Gastroesophageal sphincter (tissue), 4 donors: ENCODE measurements at regions not wholly inside any gene's neighbourhood (a gene's known extent, or its start where the extent isn't known, plus 50 kb on each side); places are given as distances from the start of the nearest gene placed in this dataset.
"Not testable (repeated sequence)": the region's sequence is repeated elsewhere in the genome, so short reads cannot be mapped to it uniquely, and the experiment has no call there.

Experiments used
- ATAC-seq: fragments of 150-250 bp; one replicate; pipeline ENCODE4 v1.9.1; 2016; ENCODE audit warnings: mild to moderate bottlenecking, moderate library complexity
- H3K27ac ChIP-seq, 4 donors: fragments of 200-600 bp; sonication (generic) in 3 of 4; 1 replicate in 3 of 4; 2 replicates in 1 of 4; pipeline ENCODE4 v1.5.1; 2016 to 2019
- H3K27me3 ChIP-seq: fragments of 200-600 bp; sonication (generic); one replicate; pipeline ENCODE4 v1.5.1; 2019
- H3K36me3 ChIP-seq, 2 donors: fragments of 200-600 bp; sonication (generic); one replicate each; pipeline ENCODE4 v1.5.1; 2019; ENCODE audit warnings: control low read depth in 1 of 2
- H3K4me1 ChIP-seq, 3 donors: fragments of 200-600 bp; sonication (generic); 1 replicate in 2 of 3; 2 replicates in 1 of 3; pipeline ENCODE4 v1.5.1; 2016 to 2019; ENCODE audit warnings: control low read depth in 2 of 3
- H3K4me3 ChIP-seq, 2 donors: fragments of 200-600 bp; sonication (generic); one replicate each; pipeline ENCODE4 v1.5.1; 2019; ENCODE audit warnings: mild to moderate bottlenecking in 1 of 2, moderate library complexity in 1 of 2
- H3K9me3 ChIP-seq, 3 donors: fragments of 200-600 bp; sonication (generic); one replicate each; pipeline ENCODE4 v1.5.1; 2017 to 2019; ENCODE audit warnings: control low read depth in 2 of 3
- CTCF ChIP-seq, 4 experiments: fragments of 200-600 bp in 2 of 4; fragments of 450-650 bp in 2 of 4; sonication (generic) in 1 of 4; IDR thresholded peaks; one replicate each; pipeline ENCODE4 v1.5.1; 2017 to 2019; ENCODE audit warnings: antibody characterized with exemption in 4 of 4, mild to moderate bottlenecking in 2 of 4, moderate library complexity in 2 of 4
- EP300 ChIP-seq: sonication (generic); formaldehyde crosslinking; IDR thresholded peaks from one replicate; pipeline ENCODE4 v1.6.1; 2017; ENCODE audit warnings: antibody characterized with exemption, mild to moderate bottlenecking
- POLR2A ChIP-seq, 2 donors: fragments of 450-650 bp; IDR thresholded peaks; one replicate each; pipeline ENCODE4 v1.6.1; 2017; ENCODE audit warnings: antibody characterized with exemption in 2 of 2, mild to moderate bottlenecking in 2 of 2, moderate library complexity in 1 of 2
- POLR2AphosphoS5 ChIP-seq: sonication (generic); formaldehyde crosslinking; IDR thresholded peaks from one replicate; pipeline ENCODE4 v1.6.1; 2017; ENCODE audit warnings: antibody characterized with exemption
- WGBS, 2 donors: methylation state at CpG; one replicate each; pipeline ENCODE4 v1.1.5; 2018; ENCODE audit warnings: low coverage in 1 of 2; 5-methylcytosine and 5-hydroxymethylcytosine counted together

GRCh38 chr1:181898773-181899172 is 162.7 kb downstream of the ZNF648 start:
- Histone ChIP-seq H3K27ac (no peak overlapping the region), H3K4me3 (no peak overlapping the region), H3K4me1 (no peaks in the 10 kb centered on the region), H3K36me3 (no peaks in the 10 kb centered on the region), H3K9me3 (no peaks in the 10 kb centered on the region), H3K27me3 (no peaks in the 10 kb centered on the region)
- TF ChIP-seq POLR2AphosphoS5 (no peak), CTCF (IDR thresholded peaks at IDR 0.05) (no peak), EP300 (no peak), POLR2A (IDR thresholded peaks at IDR 0.05) (no peak)
- ATAC-seq = no peak

DNA sequence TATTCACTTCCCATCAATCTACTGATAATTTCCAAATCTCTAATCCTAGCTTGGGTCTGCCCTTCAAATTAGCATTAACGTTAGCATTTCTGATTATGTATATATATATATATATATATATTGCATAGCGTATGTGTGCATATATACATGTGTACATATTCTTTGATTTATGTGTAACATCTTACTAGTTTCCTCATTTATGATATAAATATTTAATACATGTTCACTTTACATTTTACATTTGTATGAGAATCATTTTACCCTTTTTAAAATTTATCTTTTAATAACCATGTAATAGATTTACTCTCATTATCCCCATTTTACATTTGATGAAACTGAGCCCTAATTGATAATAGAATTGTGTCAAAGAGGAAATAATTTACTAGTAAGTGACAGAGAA is 164.7 kb downstream of the ZNF648 start:
- WGBS, 2 donors = 61 to 97% methylated on average over 2 of the region's 2 CpGs
- TF ChIP-seq CTCF (IDR thresholded peaks at IDR 0.05) (no peak), POLR2A (IDR thresholded peaks at IDR 0.05) (no peak), POLR2AphosphoS5 (no peak)
- H3K9me3 ChIP-seq = no peaks in the 10 kb centered on the region
- no peak overlapping the region for H3K27ac ChIP-seq
- H3K4me1 ChIP-seq = no peaks in the 10 kb centered on the region
- no peaks in the 10 kb centered on the region for H3K36me3 ChIP-seq
- no peak overlapping the region for H3K4me3 ChIP-seq
- ATAC-seq = no peak
- H3K27me3 ChIP-seq = no peaks in the 10 kb centered on the region

- TF ChIP-seq EP300 (no peak), POLR2AphosphoS5 (no peak), POLR2A (IDR thresholded peaks at IDR 0.05) (no peak), CTCF (IDR thresholded peaks at IDR 0.05) (no peak)
- H3K36me3 ChIP-seq = no peaks in the 10 kb centered on the region
- H3K9me3 ChIP-seq = no peaks in the 10 kb centered on the region
- 71 to 92% methylated on average over 4 to 5 of the region's 5 CpGs for WGBS, 2 donors
- H3K4me3 ChIP-seq = no peak overlapping the region
- no peak for ATAC-seq
- no peaks in the 10 kb centered on the region for H3K4me1 ChIP-seq
- no peaks in the 10 kb centered on the region for H3K27me3 ChIP-seq
- no peak overlapping the region for H3K27ac ChIP-seq
Measured at GRCh38 chr1:181894439-181894859, 167.1 kb downstream of the ZNF648 start.

- no peak for TF ChIP-seq CTCF (IDR thresholded peaks at IDR 0.05)
- TF ChIP-seq POLR2AphosphoS5 = no peak
- TF ChIP-seq POLR2A (IDR thresholded peaks at IDR 0.05) = no peak
- TF ChIP-seq EP300 = no peak
- Histone ChIP-seq H3K4me1 (no peaks in the 10 kb centered on the region), H3K4me3 (no peak overlapping the region), H3K36me3 (no peaks in the 10 kb centered on the region), H3K27me3 (no peaks in the 10 kb centered on the region), H3K27ac (no peak overlapping the region), H3K9me3 (no peaks in the 10 kb centered on the region)
- no peak for ATAC-seq
- 35 to 40% methylated on average over 1 of the region's 1 CpG for WGBS, 2 donors
Measured at GRCh38 chr1:181893937-181894336, 167.6 kb downstream of the ZNF648 start.

DNA sequence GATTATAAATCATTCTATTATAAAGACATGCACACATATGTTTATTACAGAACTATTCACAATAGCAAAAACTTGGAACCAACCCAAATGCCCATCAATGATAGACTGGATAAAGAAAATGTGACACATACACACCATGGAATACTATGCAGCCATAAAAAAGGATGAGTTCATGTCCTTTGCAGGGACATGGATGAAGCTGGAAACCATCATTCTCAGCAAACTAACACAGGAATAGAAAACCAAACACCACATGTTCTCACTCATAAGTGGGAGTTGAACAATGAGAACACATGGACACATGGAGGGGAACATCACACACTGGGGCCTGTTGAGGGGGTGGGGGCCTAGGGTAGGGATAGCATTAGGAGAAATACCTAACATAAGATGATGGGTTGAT is 168.4 kb downstream of the ZNF648 start:
- ATAC-seq, H3K4me3 ChIP-seq, H3K27me3 ChIP-seq, H3K9me3 ChIP-seq, H3K27ac ChIP-seq, H3K4me1 ChIP-seq, H3K36me3 ChIP-seq: not testable (repeated sequence)

- TF ChIP-seq POLR2A (IDR thresholded peaks at IDR 0.05) = no peak
- no peak for TF ChIP-seq POLR2AphosphoS5
- no peak for TF ChIP-seq EP300
- ATAC-seq = no peak
- no peak overlapping the region for H3K4me3 ChIP-seq
- 100% methylated on average over 2 of the region's 3 CpGs; no CpG with 5 or more reads in 1 of the 2 donors for WGBS, 2 donors
- no peaks in the 10 kb centered on the region for H3K4me1 ChIP-seq
- H3K9me3 ChIP-seq = peaks cover 0 to 53% (median 0%) of the 10 kb centered on the region in 3 donors
- H3K27ac ChIP-seq = no peak overlapping the region
- no peaks in the 10 kb centered on the region for H3K36me3 ChIP-seq
- no peaks in the 10 kb centered on the region for H3K27me3 ChIP-seq
Measured at GRCh38 chr1:181872562-181872961, 188.9 kb downstream of the ZNF648 start.
